Mucosa of descending colon (tissue), 3 donors: ENCODE measurements at regions not wholly inside any gene's neighbourhood (a gene's known extent, or its start where the extent isn't known, plus 50 kb on each side); places are given as distances from the start of the nearest gene placed in this dataset.

Experiments used
- ATAC-seq: fragments of 200-7000 bp; cut with Tn5 transposase; one replicate; pipeline ENCODE4 v1.9.1; 2020; ENCODE audit warnings: mild to moderate bottlenecking, moderate library complexity
- DNase-seq, 3 donors: peaks; one replicate each; pipeline ENCODE4 v3.0.0-alpha.2; 2020
- H3K36me3 ChIP-seq: fragments of 200-600 bp; one replicate; pipeline ENCODE4 v1.8.0; 2021; ENCODE audit warnings: low read depth, mild to moderate bottlenecking
- H3K4me1 ChIP-seq: fragments of 200-600 bp; one replicate; pipeline ENCODE4 v1.8.0; 2021; ENCODE audit warnings: low read depth, mild to moderate bottlenecking
- H3K4me3 ChIP-seq: fragments of 200-600 bp; one replicate; pipeline ENCODE4 v1.8.0; 2021; ENCODE audit warnings: mild to moderate bottlenecking
- H3K9me3 ChIP-seq: fragments of 200-600 bp; one replicate; pipeline ENCODE4 v1.8.0; 2021; ENCODE audit warnings: mild to moderate bottlenecking
- intact Hi-C, 2 donors: fragments of 100-400 bp; cut with DNase I in 1 of 2; cut with micrococcal nuclease in 1 of 2; formaldehyde crosslinking; loops; one replicate each; pipeline versions ENCODE4 v1.11.0 to v1.11.1; 2022; cut with DNase I, micrococcal nuclease
- TF ChIP-seq, protein P1 (sequence below): fragments of 200-600 bp; IDR thresholded peaks from one replicate; pipeline ENCODE4 v1.8.0; 2022; ENCODE audit warnings: antibody characterized with exemption, mild to moderate bottlenecking
- donor health status: DM: no; HTN: no; CAD: no; lungs with moderate emphysema.
- donor health status: DM: no; HTN: no; CAD: no.
- donor health status: DM: no; HTN: yes; CAD: no.

DNA sequence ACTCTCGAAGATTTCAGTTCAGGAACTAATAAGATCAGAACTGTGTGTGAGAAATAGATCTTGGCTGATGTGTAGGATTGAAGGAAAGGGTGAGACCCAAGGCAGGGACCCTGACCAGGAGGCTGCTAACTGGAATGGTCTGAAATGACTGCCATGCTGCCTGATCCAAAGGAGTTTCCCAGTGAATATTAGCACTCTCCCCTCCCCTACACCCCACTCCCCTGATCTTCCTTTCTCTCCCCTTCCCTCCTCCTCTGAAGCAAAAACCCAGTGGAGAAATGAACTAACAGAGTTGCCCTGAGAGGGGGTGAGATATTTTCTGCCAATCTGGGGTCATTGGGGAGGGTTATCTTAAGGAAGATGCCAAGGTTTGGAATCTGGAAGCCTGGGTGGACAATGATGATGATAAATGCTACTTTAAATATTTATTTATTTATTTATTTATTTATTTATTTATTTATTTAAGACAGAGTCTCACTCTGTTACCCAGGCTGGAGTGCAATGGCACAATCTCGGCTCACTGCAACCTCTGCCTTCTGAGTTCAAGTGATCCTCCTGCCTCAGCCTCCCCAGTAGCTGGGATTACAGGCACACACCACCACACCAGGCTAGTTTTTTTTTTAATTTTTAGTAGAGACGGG, 371.0 kb upstream of the CHD6 start:
- TF ChIP-seq, protein P1, sequence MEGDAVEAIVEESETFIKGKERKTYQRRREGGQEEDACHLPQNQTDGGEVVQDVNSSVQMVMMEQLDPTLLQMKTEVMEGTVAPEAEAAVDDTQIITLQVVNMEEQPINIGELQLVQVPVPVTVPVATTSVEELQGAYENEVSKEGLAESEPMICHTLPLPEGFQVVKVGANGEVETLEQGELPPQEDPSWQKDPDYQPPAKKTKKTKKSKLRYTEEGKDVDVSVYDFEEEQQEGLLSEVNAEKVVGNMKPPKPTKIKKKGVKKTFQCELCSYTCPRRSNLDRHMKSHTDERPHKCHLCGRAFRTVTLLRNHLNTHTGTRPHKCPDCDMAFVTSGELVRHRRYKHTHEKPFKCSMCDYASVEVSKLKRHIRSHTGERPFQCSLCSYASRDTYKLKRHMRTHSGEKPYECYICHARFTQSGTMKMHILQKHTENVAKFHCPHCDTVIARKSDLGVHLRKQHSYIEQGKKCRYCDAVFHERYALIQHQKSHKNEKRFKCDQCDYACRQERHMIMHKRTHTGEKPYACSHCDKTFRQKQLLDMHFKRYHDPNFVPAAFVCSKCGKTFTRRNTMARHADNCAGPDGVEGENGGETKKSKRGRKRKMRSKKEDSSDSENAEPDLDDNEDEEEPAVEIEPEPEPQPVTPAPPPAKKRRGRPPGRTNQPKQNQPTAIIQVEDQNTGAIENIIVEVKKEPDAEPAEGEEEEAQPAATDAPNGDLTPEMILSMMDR, result no peak
- no peak overlapping the region for H3K4me3 ChIP-seq
- ATAC-seq (no peak), DNase-seq (no peak)
- H3K9me3 ChIP-seq, result no peaks in the 10 kb centered on the region
- intact Hi-C loops, result no loop called here
- H3K36me3 ChIP-seq, result no peaks in the 10 kb centered on the region
- H3K4me1 ChIP-seq, result no peaks in the 10 kb centered on the region

DNA sequence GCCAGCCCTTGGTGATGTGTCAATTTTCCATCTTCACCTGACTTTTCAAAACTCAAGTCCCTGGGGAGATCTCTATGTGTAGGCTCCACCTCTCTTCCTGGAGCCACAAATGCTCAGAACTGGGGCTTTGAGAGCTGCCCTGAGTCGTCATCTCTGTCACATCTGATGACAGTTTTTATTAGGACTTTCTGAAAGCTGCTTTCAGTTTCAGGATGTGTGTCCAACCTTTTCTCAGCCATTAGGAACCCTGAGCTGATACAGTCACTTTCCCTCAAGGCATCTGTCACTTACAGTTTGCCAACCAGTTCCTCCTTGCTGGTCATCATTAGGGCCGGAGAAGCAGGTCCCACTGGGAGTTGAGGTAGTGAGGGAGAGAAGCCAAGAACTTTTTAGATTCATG, 365.9 kb upstream of the CHD6 start:
- Histone ChIP-seq H3K4me3 (no peak overlapping the region), H3K36me3 (no peaks in the 10 kb centered on the region), H3K9me3 (no peaks in the 10 kb centered on the region), H3K4me1 (no peaks in the 10 kb centered on the region)
- DNase-seq, result no peak
- no peak for ATAC-seq
- intact Hi-C loops, result no loop called here
- TF ChIP-seq, protein P1, result no peak

- no peaks in the 10 kb centered on the region for H3K9me3 ChIP-seq
- H3K4me3 ChIP-seq, result no peak overlapping the region
- intact Hi-C loops, result no loop called here
- no peaks in the 10 kb centered on the region for H3K36me3 ChIP-seq
- TF ChIP-seq, protein P1, result no peak
- no peak for ATAC-seq
- no peak for DNase-seq
- no peaks in the 10 kb centered on the region for H3K4me1 ChIP-seq
Measured at GRCh38 chr20:41983159-41983558, 365.0 kb upstream of the CHD6 start.

GRCh38 chr20:41981746-41982145, 363.6 kb upstream of the CHD6 start:
- Histone ChIP-seq H3K4me1 (no peaks in the 10 kb centered on the region), H3K36me3 (no peaks in the 10 kb centered on the region), H3K4me3 (no peak overlapping the region), H3K9me3 (no peaks in the 10 kb centered on the region)
- intact Hi-C loops, result no loop called here
- ATAC-seq (no peak), DNase-seq (no peak)
- TF ChIP-seq, protein P1, result no peak

- Histone ChIP-seq H3K36me3 (no peaks in the 10 kb centered on the region), H3K4me3 (no peak overlapping the region), H3K4me1 (no peaks in the 10 kb centered on the region), H3K9me3 (no peaks in the 10 kb centered on the region)
- TF ChIP-seq, protein P1, result no peak
- intact Hi-C loops, result no loop called here
- no peak for DNase-seq
- no peak for ATAC-seq
Measured at GRCh38 chr20:41978875-41979274, 360.7 kb upstream of the CHD6 start.

GRCh38 chr20:41978246-41978790, 360.1 kb upstream of the CHD6 start:
- Histone ChIP-seq H3K9me3 (no peaks in the 10 kb centered on the region), H3K36me3 (no peaks in the 10 kb centered on the region), H3K4me3 (no peak overlapping the region), H3K4me1 (no peaks in the 10 kb centered on the region)
- TF ChIP-seq, protein P1, result no peak
- DNase-seq, result no peak
- intact Hi-C loops, result no loop called here
- ATAC-seq, result no peak
